Neural cell (in vitro differentiated cells): ENCODE measurements at regions not wholly inside any gene's neighbourhood (a gene's known extent, or its start where the extent isn't known, plus 50 kb on each side); places are given as distances from the start of the nearest gene placed in this dataset.

ENCODE experiments used
- CTCF ChIP-seq: fragments of 450-650 bp; IDR thresholded peaks from 2 replicates; pipeline ENCODE4 v1.5.1; 2014; ENCODE audit warnings: antibody characterized with exemption, mild to moderate bottlenecking, moderate library complexity; ENCODE audit not compliant: poor library complexity, severe bottlenecking
- EP300 ChIP-seq: fragments of 450-650 bp; conservative IDR thresholded peaks from 2 replicates; pipeline ENCODE4 v1.6.1; 2014; ENCODE audit warnings: antibody characterized with exemption, mild to moderate bottlenecking, moderate library complexity; ENCODE audit not compliant: poor library complexity, severe bottlenecking
- EZH2 ChIP-seq: fragments of 200-600, 300-800 bp; shearing (Covaris generic), sonication (generic); IDR thresholded peaks from 2 replicates; pipeline ENCODE4 v1.6.1; 2014; ENCODE audit warnings: antibody characterized with exemption, low read length, borderline replicate concordance, mild to moderate bottlenecking; ENCODE audit not compliant: insufficient read depth, poor library complexity, severe bottlenecking
- SMC3 ChIP-seq: fragments of 450-650 bp; conservative IDR thresholded peaks from 2 replicates; pipeline ENCODE4 v1.6.1; 2014; ENCODE audit warnings: antibody characterized with exemption, mild to moderate bottlenecking, moderate library complexity; ENCODE audit not compliant: poor library complexity
- TAF1 ChIP-seq: IDR thresholded peaks from 2 replicates; pipeline ENCODE4 v1.6.1; 2012; ENCODE audit warnings: low read depth

- TF ChIP-seq EP300 (no peak), EZH2 (no peak), CTCF (no peak), TAF1 (no peak), SMC3 (no peak)
Observed at GRCh38 chr16:5448798-5449197, 351.2 kb upstream of the EEF2KMT start.
